NCI-H446 (cell line): ENCODE measurements at regions not wholly inside any gene's neighbourhood (a gene's known extent, or its start where the extent isn't known, plus 50 kb on each side); places are given as distances from the start of the nearest gene placed in this dataset.

Experiments
- DNase-seq, 2 experiments: peaks; one replicate each; lab custom pipeline; 2025; lab: John Stamatoyannopoulos, UW

DNA sequence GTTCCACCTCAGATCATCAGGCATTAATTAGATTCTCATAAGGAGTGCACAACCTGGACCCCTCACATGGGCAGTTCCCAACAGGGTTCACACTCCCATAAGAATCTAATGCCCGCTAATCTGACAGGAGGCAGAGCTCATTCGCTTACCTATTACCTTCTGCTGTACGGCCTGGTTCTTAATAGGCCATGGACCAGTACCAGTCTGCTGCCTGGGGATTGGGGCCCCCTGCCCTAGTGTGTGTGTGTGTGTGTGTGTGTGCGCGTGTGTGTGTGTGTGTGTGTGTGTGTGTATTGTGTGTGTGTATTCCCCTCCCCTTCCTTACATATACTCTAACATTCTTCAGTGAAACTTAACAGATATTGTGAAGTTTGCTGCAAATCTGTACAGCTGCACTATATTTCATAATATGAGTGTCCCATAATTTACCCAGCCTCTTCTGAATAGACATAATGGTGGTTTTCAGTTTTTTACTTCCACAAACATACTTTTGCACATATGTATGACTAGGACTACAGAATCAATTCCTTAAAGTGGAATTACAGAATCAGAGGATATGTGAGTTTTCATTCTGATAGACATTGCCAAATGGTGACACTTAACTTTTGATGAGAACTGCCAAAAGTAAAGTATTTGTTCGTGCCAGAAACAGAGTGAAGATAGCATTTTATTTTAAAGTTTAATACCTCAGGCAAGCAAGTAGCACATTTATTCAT lies 205.2 kb upstream of the EEA1 start:
- DNase-seq, result no peak

DNA sequence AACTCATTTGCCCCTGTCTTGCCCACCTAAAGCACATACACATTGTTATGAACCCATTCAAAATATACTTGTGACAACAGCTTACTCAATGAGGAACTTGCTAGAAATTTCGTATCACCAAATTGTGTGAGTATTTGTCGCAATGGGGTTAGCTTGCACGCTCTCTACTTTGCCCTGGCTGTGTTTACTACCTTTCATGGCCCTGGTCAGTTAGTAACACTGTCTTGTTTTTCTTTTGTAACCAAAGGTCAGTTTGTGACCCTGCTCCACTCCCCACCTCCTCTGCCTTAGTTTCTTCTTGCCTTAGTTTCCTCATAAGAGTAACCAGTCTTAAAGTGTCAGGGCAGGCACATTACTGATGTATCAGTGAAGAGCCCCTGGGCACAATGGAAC lies 205.8 kb upstream of the EEA1 start:
- DNase-seq, result no peak

- no peak for DNase-seq
Measured at GRCh38 chr12:93135286-93136239, 206.5 kb upstream of the EEA1 start.

DNA sequence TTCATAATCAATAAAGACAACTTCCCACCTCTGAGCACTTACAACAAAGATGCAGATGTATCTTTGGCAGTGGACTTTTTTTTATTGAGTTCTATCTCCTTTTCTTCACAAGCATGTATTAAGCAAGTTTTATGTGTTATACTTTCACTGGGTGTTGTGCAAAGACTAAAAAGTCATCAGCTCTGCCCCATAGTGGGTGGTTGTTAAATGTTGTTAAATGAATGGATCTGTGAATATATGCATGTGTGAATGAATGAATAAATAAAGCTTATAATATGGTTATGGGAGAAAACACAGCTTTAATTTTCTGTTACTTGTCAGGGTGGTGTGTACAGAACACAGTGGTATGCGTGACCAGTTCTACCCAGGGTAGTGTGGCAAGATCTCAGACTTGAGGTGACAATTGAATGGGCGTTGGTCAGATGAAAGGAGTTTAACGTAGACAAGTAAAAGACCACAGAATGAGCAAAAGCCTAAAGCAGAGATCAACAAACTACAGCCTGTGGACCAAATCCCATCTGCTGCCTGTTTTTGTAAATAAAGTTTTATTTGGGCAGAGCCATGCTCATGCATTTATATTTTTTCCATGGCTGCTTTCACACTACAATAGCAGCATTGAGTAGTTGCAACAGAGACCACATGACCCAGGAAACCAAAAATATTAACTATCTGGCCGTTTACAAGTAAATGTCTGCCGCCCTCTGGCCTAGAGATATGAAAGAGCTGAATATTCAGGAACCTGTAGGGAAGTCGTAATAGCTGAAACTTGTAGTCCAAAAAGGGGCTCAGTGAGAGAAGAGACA lies 207.4 kb upstream of the EEA1 start:
- no peak for DNase-seq

DNA sequence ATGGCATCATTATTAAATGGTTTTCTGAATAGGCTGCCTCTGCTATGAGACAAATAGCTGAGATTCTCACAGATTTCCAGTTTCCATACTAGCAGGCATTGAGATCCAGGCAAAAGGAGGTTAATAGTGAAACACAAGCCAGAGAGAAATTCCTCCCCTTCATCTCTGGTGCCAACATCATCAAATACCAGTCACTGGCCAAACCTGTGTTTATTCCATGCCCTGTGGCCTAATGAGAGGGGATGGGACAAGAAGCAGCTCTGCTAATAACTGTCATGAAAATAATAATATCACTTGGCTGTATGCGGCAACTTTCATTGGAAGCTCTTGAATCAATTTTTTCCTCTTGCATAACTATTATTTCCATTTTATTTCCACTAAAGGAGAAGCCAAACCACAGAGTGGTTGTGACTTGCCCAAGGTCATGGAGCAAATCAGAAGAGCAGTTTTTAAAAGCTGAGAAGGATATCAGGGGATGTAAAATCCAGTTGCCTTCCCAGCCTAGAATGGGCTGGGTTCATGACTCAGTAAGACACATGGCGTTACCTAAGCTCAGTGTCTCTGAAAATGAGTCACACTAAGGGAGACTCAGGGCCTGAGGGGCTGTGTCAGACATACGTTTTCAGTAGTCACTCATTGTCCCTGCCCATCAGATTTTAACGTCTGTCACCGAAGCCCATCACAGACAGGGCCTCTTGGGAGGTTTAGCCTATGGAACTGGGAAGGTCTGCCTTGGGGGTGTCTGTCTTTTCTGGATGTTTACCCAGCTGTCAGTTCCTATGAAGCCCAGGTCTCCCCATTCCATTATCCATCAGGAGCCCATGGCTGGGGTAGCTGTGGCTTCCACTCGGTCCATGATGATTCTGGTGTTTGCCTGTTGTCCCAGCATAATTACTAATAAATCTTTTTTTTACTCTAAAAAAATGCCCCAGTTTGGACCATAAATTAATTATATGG lies 208.8 kb upstream of the EEA1 start:
- DNase-seq, result no peak

DNA sequence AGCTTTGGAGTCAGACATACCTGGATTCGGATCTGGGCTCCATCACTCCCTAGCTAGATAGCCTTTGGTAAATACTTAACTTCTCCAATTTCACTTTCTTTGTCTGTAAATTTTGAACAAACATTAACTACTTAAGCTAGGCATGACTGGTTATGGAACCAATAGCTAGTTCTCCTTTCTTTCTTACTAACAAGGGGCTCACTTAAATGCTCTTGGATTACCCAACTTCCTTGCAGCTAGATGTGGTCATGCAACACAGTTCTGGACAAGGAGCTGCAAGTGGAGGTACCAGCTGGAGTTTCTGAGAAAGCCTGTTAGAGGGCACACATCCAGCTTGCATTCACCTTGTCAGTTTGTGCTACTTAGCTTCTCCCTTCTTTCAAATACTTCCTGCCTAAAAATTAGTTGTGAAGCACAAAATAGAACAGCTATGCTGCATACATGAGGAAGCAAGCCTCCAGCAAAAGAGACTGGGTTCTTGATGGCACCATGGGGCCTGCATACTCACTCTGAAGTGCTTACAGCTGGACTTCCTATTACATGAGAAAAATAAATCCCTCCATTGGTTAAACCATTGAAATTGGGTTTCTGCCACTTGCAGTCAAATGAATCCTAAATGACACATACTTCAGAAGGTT lies 210.1 kb upstream of the EEA1 start:
- no peak for DNase-seq

- no peak for DNase-seq
Measured at GRCh38 chr12:93140325-93140724, 211.2 kb upstream of the EEA1 start.

DNA sequence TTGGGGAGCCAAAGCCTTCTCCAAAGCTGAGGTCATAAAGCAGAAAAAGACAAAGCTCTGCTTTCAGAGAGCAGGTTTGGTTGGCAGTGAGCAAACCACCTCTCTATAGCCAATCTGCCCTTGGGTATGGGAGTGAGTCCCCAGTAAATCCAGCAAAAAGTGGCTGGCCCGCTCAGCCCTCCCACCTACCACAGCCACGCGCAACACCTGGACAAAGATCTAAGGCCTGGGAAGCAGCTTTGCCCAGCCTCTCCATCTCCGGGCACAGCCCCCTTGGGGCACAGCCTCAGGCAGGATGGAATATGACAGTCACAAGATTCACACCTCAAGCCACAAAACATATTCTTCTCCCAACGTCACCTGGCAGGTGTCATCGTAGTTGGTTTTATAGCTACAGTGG lies 211.7 kb upstream of the EEA1 start:
- no peak for DNase-seq

GRCh38 chr12:93142881-93143280 lies 213.8 kb upstream of the EEA1 start:
- no peak for DNase-seq

DNA sequence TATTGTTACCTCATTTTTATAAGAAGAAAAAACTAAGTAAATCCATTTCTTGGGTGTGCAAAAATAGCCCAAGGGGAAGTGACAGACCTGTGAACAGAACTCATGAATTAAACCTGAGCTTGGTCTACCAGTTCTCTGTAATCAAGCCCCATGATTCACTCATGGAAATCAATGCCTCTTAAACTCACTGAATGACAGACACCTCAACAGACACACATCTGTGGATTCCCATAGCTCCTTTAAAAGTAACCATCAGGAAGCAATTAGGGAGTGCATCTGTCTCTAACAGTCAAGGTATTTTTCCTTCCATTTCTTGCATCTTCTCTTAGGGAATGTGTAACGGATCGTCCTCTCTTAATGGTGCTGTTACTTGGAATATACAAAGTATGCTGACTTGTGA lies 215.0 kb upstream of the EEA1 start:
- DNase-seq, result no peak

- DNase-seq, result no peak
Measured at GRCh38 chr12:93145086-93145485, 216.0 kb upstream of the EEA1 start.

- DNase-seq, result no peak
Measured at GRCh38 chr12:93146263-93146939, 217.3 kb upstream of the EEA1 start.

- no peak for DNase-seq
Measured at GRCh38 chr12:93146970-93147369, 217.9 kb upstream of the EEA1 start.

- no peak for DNase-seq
Measured at GRCh38 chr12:93148412-93148811, 219.3 kb upstream of the EEA1 start.

DNA sequence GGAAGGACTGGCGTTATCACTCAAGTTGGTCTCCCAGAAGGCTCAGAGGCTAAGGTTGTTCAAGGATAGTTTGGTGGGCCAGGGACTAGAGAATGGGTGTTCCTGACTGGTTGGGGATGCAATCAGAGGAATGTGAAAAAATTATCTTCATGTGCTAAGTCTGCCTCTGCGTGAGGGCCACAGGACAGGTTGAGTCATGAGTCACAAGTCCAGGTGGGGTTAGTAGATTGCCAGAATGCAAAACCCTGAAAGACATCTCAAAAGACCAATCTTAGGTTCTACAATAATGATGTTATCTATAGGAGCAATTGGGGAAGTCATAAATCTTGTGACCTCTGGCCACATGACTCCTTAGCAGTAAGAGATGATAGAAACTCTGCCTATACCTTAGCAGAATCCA lies 220.1 kb upstream of the EEA1 start:
- DNase-seq, result no peak

DNA sequence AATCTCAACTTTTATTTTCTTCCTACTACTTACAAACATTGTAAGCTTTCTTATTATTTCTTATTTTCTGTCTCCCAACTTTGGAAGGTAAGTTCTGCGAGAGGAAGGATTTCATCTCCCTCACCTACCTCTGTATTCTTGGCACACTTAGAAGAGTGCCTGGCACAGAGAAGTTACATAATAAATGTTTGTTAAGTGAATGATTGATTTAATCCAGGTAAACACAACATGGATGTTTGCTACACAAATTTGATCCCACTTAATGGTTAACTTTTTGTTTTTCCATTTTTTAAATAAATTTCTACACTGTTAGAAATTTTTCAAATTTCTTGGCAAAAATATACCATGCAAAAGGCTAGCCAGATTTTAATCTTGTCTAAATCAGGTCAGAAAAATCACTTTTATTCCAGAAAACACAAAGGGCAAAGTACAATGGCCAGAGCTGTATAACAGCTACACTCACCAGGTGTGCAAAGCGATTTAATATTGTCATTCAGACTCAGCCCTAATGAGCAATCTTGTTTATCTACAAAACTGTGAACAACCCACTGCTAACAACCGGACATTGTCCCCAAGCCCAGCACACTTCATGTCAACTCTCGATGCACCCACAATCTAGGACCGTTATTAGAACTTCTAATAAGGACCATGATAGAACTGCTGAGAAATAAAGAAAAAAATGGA lies 222.1 kb upstream of the EEA1 start:
- DNase-seq, result no peak

GRCh38 chr12:93152617-93153016 lies 223.5 kb upstream of the EEA1 start:
- no peak for DNase-seq

- DNase-seq, result no peak
Measured at GRCh38 chr12:93153321-93153720, 224.2 kb upstream of the EEA1 start.

- DNase-seq, result no peak
Measured at GRCh38 chr12:93154096-93154728, 223.5 kb upstream of the NUDT4 start.
